NCI-H1694 (cell line): ENCODE measurements at regions not wholly inside any gene's neighbourhood (a gene's known extent, or its start where the extent isn't known, plus 50 kb on each side); places are given as distances from the start of the nearest gene placed in this dataset.
A peak's percentile ranks its signal among the peaks of the same experiment; 100 is the strongest.

Experiments used
- DNase-seq: peaks from one replicate; lab custom pipeline; 2025; lab: John Stamatoyannopoulos, UW

GRCh38 chr5:124924729-124925128 is 178.3 kb upstream of the ZNF608 start:
- DNase-seq, result no peak

DNA sequence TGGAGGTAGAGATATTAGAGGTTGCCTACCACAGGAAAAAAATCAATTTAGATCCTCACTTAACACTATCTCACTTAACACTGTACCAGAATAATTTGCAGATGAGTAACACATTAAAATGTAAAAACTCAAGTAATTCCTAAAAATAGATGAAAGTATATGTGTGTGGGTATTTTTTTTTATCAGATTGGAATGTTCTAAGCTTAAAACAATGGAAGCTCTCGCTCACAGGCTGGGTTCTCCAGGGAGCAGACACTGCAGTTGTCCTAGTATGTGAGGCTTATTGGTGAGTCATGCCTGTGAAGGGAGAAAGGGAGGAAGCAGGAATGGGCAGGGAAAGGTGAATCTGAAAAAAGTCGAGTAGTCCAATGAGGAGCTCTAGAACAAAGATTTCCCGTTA is 181.3 kb upstream of the ZNF608 start:
- DNase-seq, result no peak

DNA sequence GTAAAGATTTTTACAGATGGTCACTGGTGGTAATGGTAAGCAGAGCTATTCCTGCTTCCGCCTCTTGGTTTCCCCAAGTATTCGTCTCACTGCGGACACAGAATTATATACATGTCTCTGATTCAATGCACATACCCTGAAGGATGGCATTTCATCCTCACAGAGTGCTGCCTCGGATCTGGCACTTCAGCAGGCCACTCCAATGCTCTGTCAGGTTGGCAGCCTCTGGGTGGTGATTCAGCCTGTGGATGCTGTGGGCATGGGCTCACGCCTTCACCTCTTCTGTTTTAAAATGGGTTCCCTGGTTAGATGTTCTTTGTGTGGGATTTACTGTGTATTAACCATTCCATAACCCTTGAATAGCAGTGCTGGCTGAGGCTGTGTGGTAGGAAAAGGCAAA is 182.6 kb upstream of the ZNF608 start:
- DNase-seq, result no peak

DNA sequence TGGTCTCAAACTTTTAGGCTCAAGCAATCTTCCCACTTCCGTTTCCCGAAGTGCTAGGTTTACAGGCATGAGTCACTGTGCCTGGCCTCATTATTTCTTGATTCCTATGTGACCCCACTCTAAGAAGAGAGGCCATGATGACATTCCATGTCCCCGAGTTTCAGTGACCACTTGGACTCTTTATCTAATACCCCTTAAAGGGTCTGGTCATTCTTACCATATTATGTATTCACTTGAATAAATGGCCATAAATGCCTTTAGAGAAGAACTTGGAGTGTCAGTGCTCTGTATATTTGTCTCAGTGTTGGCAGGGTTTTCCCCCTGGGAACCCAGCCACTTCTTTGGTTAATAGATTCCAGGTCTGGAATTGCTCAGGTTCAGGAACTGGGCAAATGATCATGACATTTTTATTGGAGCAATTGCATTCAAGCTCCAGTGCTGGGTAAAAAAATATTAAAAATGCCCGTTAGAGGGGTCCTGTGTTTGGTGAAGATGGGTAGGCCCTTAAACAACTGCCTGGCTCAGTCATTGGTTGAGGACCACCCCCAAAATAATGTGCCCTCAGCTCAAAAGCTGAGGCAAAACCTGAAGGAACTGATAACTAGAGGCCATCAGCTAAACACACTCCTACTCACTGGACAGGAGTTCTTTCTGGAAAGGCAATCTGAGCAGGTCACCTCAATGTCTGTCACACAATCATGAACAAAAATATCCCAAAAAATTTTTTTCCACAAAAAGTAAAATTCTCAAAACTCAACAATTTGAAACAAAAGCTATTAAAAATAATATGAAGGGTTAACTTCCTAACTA is 186.6 kb upstream of the ZNF608 start:
- no peak for DNase-seq

DNA sequence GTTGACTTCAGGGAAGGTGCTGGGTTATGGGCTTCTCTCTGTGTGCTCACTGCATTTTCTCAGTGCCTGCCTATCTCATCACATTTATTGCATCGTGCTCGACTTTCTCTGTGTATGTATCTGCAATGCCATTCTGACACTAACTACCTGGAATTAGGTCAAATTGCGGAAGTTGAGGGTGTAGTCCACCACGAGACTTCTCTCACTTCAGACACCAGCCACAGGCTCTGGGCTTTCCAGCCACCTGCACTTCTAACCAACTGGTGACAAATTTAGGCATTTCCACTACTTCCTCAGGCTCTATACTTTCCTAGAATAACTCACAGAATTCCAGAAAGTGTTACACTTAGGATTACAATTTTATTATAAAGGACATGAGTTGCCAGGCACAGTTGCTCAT is 188.6 kb upstream of the ZNF608 start:
- no peak for DNase-seq

GRCh38 chr5:124936626-124936933 is 190.1 kb upstream of the ZNF608 start:
- no peak for DNase-seq

GRCh38 chr5:124941051-124942049 is 194.9 kb upstream of the ZNF608 start:
- no peak for DNase-seq

DNA sequence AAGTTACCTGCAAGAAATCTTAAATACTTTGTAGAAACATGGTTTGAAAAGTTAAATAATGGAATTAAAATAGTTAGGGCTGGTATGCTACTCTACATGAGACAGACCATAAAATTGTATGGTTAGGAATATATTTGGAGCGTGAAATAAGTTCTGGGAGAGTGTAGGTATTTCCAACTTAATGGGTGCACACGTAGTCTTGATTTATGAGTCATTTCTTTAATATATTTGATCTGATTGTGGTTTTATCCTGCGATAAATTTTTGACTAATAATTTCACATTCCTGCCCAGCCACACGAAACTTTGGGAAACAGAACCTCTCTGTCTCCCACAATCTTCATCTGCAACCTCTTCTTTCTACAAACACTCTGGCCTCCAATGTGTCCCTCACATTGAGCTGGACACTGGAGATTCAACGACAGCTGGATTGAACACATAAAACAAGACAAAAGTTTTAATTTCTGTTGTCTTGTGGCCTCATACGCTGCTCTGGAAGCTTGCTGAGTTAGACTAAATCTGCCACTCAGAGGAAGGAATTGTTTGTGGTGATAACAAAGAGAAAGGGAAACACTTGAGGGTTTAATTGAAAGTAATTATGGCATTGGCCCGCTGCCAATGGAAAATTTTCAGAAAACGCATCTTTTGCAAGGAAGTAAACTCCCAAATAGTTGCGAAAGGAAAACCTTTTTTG is 201.8 kb upstream of the ZNF608 start:
- DNase-seq, result no peak

- no peak for DNase-seq
These were observed 202.4 kb upstream of the ZNF608 start for GRCh38 chr5:124948754-124949275.

DNA sequence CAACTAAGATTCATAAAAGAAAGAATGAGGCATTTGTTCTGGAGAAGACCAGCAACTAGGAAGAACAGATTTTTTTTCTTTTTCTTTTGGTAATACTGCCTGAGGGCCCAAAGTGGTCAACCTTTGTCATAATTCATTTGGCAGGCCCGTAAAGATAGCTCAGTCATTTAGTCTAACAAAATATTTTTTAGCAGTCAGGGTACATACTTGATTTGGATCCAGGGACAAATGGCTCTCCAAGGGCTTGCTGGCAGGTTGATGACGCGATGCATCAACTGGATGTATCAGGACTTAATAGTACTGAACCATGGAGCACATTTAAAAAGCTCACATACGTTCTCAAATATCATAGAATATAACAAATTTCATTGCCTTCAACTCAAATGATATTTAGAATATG is 203.4 kb upstream of the ZNF608 start:
- no peak for DNase-seq

DNA sequence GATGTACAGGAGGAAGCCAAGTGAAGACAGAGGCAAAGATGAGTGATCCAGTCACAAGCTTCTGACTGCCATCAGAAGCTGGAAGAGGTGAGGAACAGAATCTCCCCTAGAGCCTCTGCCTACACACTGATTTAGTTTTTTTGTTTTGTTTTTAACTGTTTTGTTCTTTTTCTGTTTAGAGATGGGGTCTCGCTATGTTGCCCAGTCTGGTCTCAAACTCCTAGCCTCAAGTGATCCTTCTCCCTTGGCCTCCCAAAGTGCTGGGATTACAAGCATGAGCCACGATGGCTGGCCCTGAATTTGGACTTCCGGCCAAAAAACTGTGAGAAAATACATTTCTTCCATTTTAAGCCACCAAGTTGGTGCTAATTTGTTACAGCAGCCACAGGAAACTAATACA is 204.7 kb upstream of the ZNF608 start:
- DNase-seq, result no peak

DNA sequence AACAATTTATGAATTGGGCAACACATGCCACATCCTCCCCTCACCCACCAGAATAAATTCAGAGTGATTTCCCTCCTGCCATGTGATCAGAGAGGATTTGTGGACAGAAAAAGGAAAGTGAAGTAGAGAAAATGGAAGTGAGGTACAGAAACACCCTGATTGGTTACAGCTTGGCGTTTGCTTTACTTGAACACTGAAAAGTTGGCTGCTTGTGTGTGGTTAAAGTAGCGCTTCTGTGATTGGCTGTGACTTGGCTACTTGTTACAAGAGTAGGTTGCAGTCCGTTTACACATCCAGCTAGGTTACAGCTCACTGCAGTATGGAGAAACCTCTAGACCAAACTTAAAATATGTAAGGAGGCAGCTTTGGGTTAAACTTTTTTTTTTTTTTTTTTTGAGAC is 205.2 kb upstream of the ZNF608 start:
- DNase-seq, result no peak

GRCh38 chr5:124952079-124952478 is 205.6 kb upstream of the ZNF608 start:
- no peak for DNase-seq

DNA sequence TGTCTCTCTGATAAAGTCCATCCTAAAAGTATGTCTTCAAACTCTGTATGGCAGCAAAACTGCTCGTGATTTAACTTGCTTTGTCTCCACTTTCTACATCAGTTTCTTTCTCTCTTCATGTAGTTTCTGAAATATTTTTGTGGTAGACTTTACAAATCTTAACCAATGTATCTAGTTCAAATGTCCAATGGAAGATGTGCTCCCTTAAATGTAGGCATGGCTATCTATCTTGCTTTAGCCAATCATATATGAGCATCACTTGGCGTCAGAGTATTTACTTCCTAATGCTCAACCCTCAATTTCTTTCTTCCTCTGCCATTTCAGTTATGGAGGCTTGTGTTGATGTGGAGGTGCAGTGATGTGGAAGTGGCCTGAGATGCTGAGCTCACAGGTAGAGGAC is 206.1 kb upstream of the ZNF608 start:
- DNase-seq, result no peak

DNA sequence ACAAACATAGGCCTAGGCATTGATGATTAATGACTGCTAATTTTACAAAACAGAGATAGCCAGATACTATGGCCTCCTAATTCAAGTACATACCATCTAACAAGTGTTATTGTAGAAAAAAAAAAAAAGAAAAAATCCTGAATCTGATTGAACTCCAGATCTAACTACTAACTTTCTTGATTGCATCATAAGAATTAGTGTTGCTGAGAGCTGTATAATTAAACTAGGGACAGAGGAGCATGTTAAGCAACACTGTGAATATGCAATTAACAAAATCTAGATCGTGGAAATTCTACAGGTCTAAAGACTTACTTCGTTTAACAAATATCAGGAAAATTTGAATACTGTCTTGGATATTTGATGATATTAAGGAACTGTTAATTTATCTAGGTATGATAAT is 208.3 kb upstream of the ZNF608 start:
- DNase-seq, result no peak

GRCh38 chr5:124956471-124957029 is 210.1 kb upstream of the ZNF608 start:
- DNase-seq, result peak; percentile 31

DNA sequence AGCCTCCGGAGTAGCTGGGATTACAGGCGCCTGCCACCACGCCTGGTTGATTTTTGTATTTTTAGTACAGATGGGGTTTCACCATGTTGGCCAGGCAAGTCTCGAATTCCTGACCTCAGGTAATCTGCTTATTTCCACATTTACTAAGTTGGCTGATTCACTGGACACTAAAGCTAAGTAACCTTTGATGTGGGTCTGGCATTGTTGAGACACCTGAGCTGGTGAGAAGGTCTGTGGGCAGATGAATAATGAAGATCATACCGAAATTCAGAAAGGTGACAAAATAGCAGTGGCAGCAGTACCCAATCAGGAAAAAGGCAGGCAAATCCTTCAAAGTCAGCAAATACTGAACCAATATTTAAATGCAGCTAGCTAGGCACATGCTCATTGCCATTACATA is 210.6 kb upstream of the ZNF608 start:
- DNase-seq, result no peak

- DNase-seq, result no peak
These were observed 213.8 kb upstream of the ZNF608 start for GRCh38 chr5:124960266-124960665.

GRCh38 chr5:124961521-124961920 is 215.1 kb upstream of the ZNF608 start:
- no peak for DNase-seq

- DNase-seq, result no peak
These were observed 215.7 kb upstream of the ZNF608 start for GRCh38 chr5:124962111-124962510.

- no peak for DNase-seq
These were observed 216.3 kb upstream of the ZNF608 start for GRCh38 chr5:124962735-124963134.
